DOHH2 (cell line): ENCODE measurements at regions not wholly inside any gene's neighbourhood (a gene's known extent, or its start where the extent isn't known, plus 50 kb on each side); places are given as distances from the start of the nearest gene placed in this dataset.

Experiments used
- H3F3A ChIP-seq: fragments of 200-600 bp; sonication (generic), shearing (Covaris generic); 2 replicates; pipeline ENCODE4 v1.6.0; 2016; ENCODE audit warnings: antibody characterized with exemption, mild to moderate bottlenecking; ENCODE audit not compliant: control insufficient read depth, insufficient read depth
- H3K27ac ChIP-seq: fragments of 200-600 bp; sonication (generic); 2 replicates; pipeline ENCODE4 v1.5.1; 2014; ENCODE audit warnings: low read depth, mild to moderate bottlenecking, low read length, moderate library complexity
- H3K27me3 ChIP-seq: fragments of 200-600 bp; sonication (generic); 2 replicates; pipeline ENCODE4 v1.6.1; 2014; ENCODE audit warnings: mild to moderate bottlenecking, low read length, mixed read lengths; ENCODE audit not compliant: control insufficient read depth
- H3K36me3 ChIP-seq: fragments of 200-600 bp; sonication (generic); 2 replicates; pipeline ENCODE4 v1.6.1; 2014; ENCODE audit warnings: mild to moderate bottlenecking, low read length, moderate library complexity, mixed read lengths; ENCODE audit not compliant: control insufficient read depth
- H3K4me1 ChIP-seq: fragments of 200-600 bp; sonication (generic); 2 replicates; pipeline ENCODE4 v1.6.1; 2014; ENCODE audit warnings: mild to moderate bottlenecking, low read length, mixed read lengths; ENCODE audit not compliant: control insufficient read depth
- H3K4me2 ChIP-seq: fragments of 200-600 bp; sonication (generic); 2 replicates; pipeline ENCODE4 v1.6.0; 2014; ENCODE audit warnings: mild to moderate bottlenecking, low read length, moderate library complexity
- H3K4me3 ChIP-seq: fragments of 200-600 bp; sonication (generic); 2 replicates; pipeline ENCODE4 v1.5.1; 2014; ENCODE audit warnings: mild to moderate bottlenecking, low read length, mixed read lengths
- H3K79me2 ChIP-seq: fragments of 200-600 bp; sonication (generic); 2 replicates; pipeline ENCODE4 v1.6.1; 2014; ENCODE audit warnings: mild to moderate bottlenecking, low read length, mixed read lengths; ENCODE audit not compliant: control insufficient read depth
- H3K9me2 ChIP-seq: fragments of 200-600 bp; sonication (generic); replicated peaks from 2 replicates; pipeline ENCODE4 v1.6.1; 2014; ENCODE audit warnings: mild to moderate bottlenecking, low read length, mixed read lengths; ENCODE audit not compliant: control insufficient read depth
- H3K9me3 ChIP-seq: fragments of 200-600 bp; sonication (generic); 2 replicates; pipeline ENCODE4 v1.6.1; 2014; ENCODE audit warnings: antibody characterized with exemption, low read length, mixed read lengths; ENCODE audit not compliant: control insufficient read depth, insufficient read depth
- H4K20me1 ChIP-seq: fragments of 200-600 bp; sonication (generic); 2 replicates; pipeline ENCODE4 v1.6.0; 2014; ENCODE audit warnings: low read depth, mild to moderate bottlenecking, antibody characterized with exemption, low read length, moderate library complexity; ENCODE audit not compliant: control insufficient read depth, insufficient read depth
- CTCF ChIP-seq: fragments of 200-600 bp; sonication (generic); IDR thresholded peaks from one replicate; pipeline ENCODE4 v1.5.1; 2014; ENCODE audit warnings: antibody characterized with exemption, mild to moderate bottlenecking, low read depth, low read length; ENCODE audit not compliant: poor library complexity, severe bottlenecking
- EZH2phosphoT487 ChIP-seq: fragments of 200-600 bp; sonication (generic); IDR thresholded peaks from 2 replicates; pipeline ENCODE4 v1.6.1; 2017; ENCODE audit warnings: borderline replicate concordance, mild to moderate bottlenecking, antibody characterized with exemption, low read length, moderate library complexity, mixed read lengths

DNA sequence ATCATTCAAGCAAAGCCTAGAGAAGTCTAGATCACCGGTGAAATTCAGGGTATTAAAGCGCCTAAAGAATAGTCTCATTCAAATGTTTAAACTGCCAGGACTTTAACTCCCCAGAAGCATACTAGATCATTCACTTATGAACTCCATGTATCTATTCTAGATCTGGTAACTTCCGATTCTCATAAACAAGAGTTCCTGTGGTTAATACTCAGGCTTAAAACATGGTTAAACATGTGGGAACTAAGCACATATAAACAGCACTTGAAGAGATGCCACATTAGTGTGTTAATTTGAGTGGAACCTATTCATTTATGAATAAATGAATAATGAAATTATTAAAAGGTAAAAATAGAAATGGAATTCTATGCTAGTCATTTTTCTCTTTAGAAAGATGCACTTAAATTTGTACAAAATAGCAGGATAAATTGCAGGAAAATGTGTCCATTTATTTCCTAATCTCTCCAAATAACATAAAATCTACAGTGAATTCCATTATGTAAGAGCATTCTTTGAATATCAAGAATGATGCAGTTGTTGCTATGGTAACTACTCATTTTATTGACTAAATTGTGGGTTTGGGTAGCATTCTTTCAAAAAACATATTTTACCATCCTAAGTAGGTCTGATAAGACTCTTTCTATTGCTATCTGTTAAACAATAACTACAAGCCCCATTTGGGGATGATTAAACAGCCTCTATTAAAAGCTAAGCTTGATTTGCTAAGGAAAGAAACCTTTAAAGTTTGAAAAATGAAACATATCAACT lies 147.6 kb upstream of the TMEM168 start:
- Histone ChIP-seq H3K27me3 (no peaks in the 10 kb centered on the region), H3K9me2 (no peaks in the 10 kb centered on the region), H3K4me1 (peaks cover 27% of the 10 kb centered on the region), H3K36me3 (peaks cover 24% of the 10 kb centered on the region), H3K9me3 (no peaks in the 10 kb centered on the region), H3F3A (no peaks in the 10 kb centered on the region), H3K79me2 (peaks cover 56% of the 10 kb centered on the region), H4K20me1 (no peaks in the 10 kb centered on the region), H3K4me2 (peak overlapping the region; percentile 93), H3K4me3 (peak overlapping the region; percentile 83), H3K27ac (no peak overlapping the region)
- TF ChIP-seq CTCF (no peak), EZH2phosphoT487 (no peak)

GRCh38 chr7:112933598-112933997 lies 143.4 kb upstream of the TMEM168 start:
- Histone ChIP-seq H3K36me3 (peaks cover 31% of the 10 kb centered on the region), H3F3A (no peaks in the 10 kb centered on the region), H3K27ac (no peak overlapping the region), H3K9me3 (no peaks in the 10 kb centered on the region), H3K9me2 (no peaks in the 10 kb centered on the region), H3K27me3 (no peaks in the 10 kb centered on the region), H3K79me2 (peaks cover 74% of the 10 kb centered on the region), H4K20me1 (no peaks in the 10 kb centered on the region), H3K4me2 (no peak overlapping the region), H3K4me1 (peaks cover 22% of the 10 kb centered on the region), H3K4me3 (no peak overlapping the region)
- no peak for TF ChIP-seq EZH2phosphoT487
- TF ChIP-seq CTCF, result no peak

GRCh38 chr7:112930787-112931186 lies 140.6 kb upstream of the TMEM168 start:
- Histone ChIP-seq H3K4me1 (peaks cover 9% of the 10 kb centered on the region), H3K36me3 (peaks cover 21% of the 10 kb centered on the region), H3F3A (no peaks in the 10 kb centered on the region), H3K27me3 (no peaks in the 10 kb centered on the region), H4K20me1 (no peaks in the 10 kb centered on the region), H3K4me2 (no peak overlapping the region), H3K79me2 (peaks cover 55% of the 10 kb centered on the region), H3K9me2 (no peaks in the 10 kb centered on the region), H3K9me3 (no peaks in the 10 kb centered on the region), H3K4me3 (no peak overlapping the region), H3K27ac (no peak overlapping the region)
- TF ChIP-seq EZH2phosphoT487 (no peak), CTCF (no peak)
